Upper lobe of left lung (tissue), 6 donors: ENCODE measurements at regions not wholly inside any gene's neighbourhood (a gene's known extent, or its start where the extent isn't known, plus 50 kb on each side); places are given as distances from the start of the nearest gene placed in this dataset.
A peak's percentile ranks its signal among the peaks of the same experiment; 100 is the strongest.

Experiments used
- ATAC-seq, 2 donors: fragments of 200-7000 bp; cut with Tn5 transposase; one replicate each; pipeline ENCODE4 v1.9.1; 2022; ENCODE audit warnings: mild to moderate bottlenecking in 2 of 2, moderate library complexity in 2 of 2; ENCODE audit not compliant: low FRiP score in 2 of 2
- DNase-seq, 2 donors: peaks; one replicate each; pipeline ENCODE4 v3.0.0-alpha.2; 2019 to 2020
- H3K27ac ChIP-seq, 4 donors: fragments of 200-600 bp; sonication (generic); one replicate each; pipeline ENCODE4 v1.5.1; 2016 to 2019
- H3K27me3 ChIP-seq, 4 donors: fragments of 200-600 bp; sonication (generic); one replicate each; pipeline ENCODE4 v1.5.1; 2017 to 2019
- H3K36me3 ChIP-seq, 4 donors: fragments of 200-600 bp; sonication (generic); one replicate each; pipeline ENCODE4 v1.5.1; 2016 to 2019
- H3K4me1 ChIP-seq, 4 donors: fragments of 200-600 bp; sonication (generic); one replicate each; pipeline ENCODE4 v1.5.1; 2018 to 2019
- H3K4me3 ChIP-seq, 4 donors: fragments of 200-600 bp; sonication (generic); one replicate each; pipeline ENCODE4 v1.5.1; 2017 to 2019; ENCODE audit warnings: mild to moderate bottlenecking in 2 of 4, moderate library complexity in 1 of 4
- H3K9me3 ChIP-seq, 4 donors: fragments of 200-600 bp; sonication (generic); one replicate each; pipeline ENCODE4 v1.5.1; 2018 to 2019
- EP300 ChIP-seq, 4 donors: sonication (generic); formaldehyde crosslinking; IDR thresholded peaks; one replicate each; pipeline ENCODE4 v1.5.1; 2017; ENCODE audit warnings: antibody characterized with exemption in 4 of 4, control low read depth in 2 of 4
- POLR2A ChIP-seq, 4 donors: fragments of 450-650 bp; IDR thresholded peaks; one replicate each; pipeline ENCODE4 v1.5.1; 2016 to 2017; ENCODE audit warnings: antibody characterized with exemption in 4 of 4, mild to moderate bottlenecking in 2 of 4
- POLR2AphosphoS5 ChIP-seq, 2 donors: sonication (generic); formaldehyde crosslinking; IDR thresholded peaks; one replicate each; pipeline ENCODE4 v1.5.1; 2017; ENCODE audit warnings: antibody characterized with exemption in 2 of 2
- WGBS, 2 donors: methylation state at CpG; one replicate each; pipeline ENCODE4 v1.1.5; 2017 to 2018; 5-methylcytosine and 5-hydroxymethylcytosine counted together
- TF ChIP-seq, protein P1 (sequence below), 6 experiments: fragments of 450-650 bp in 4 of 6; fragments of 200-600 bp in 2 of 6; sonication (generic) in 2 of 6; IDR thresholded peaks; one replicate each; pipeline ENCODE4 v1.5.1; 2016 to 2019; ENCODE audit warnings: antibody characterized with exemption in 6 of 6
- donor health status: DM: no; HTN: no; CAD: no; lungs with moderate emphysema.
- donor health status: DM: no; HTN: yes; CAD: no; lungs with severe emphysema.

DNA sequence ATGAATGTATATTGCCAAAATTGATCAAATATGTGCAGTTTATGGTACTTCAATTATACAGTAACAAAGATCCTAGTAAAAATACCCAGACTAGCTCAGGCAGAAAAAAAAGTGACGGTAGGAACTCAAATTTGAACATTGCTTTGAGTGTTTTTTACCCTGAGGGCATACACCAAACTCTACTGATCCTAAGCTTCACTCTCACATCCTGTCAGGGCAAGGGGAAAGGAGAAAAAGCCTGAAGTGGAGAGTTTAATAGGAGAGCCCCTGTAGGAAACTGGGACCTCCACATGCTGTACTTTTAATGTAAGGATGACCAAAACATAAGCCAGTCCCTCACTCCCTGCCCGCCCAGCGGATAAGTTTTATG lies 59.8 kb upstream of the GNG12 start:
- ATAC-seq = no peak
- Histone ChIP-seq H3K4me3 (no peak overlapping the region), H3K27ac (no peak overlapping the region), H3K36me3 (no peaks in the 10 kb centered on the region), H3K9me3 (no peaks in the 10 kb centered on the region), H3K4me1 (peaks cover 0 to 8% (median 2%) of the 10 kb centered on the region in 4 donors), H3K27me3 (no peaks in the 10 kb centered on the region)
- TF ChIP-seq EP300 (IDR thresholded peaks at IDR 0.05) (no peak), POLR2A (IDR thresholded peaks at IDR 0.05) (no peak), POLR2AphosphoS5 (IDR thresholded peaks at IDR 0.05) (no peak)
- TF ChIP-seq, protein P1, sequence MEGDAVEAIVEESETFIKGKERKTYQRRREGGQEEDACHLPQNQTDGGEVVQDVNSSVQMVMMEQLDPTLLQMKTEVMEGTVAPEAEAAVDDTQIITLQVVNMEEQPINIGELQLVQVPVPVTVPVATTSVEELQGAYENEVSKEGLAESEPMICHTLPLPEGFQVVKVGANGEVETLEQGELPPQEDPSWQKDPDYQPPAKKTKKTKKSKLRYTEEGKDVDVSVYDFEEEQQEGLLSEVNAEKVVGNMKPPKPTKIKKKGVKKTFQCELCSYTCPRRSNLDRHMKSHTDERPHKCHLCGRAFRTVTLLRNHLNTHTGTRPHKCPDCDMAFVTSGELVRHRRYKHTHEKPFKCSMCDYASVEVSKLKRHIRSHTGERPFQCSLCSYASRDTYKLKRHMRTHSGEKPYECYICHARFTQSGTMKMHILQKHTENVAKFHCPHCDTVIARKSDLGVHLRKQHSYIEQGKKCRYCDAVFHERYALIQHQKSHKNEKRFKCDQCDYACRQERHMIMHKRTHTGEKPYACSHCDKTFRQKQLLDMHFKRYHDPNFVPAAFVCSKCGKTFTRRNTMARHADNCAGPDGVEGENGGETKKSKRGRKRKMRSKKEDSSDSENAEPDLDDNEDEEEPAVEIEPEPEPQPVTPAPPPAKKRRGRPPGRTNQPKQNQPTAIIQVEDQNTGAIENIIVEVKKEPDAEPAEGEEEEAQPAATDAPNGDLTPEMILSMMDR (IDR thresholded peaks at IDR 0.05) = no peak
- no peak for DNase-seq
- 89 to 90% methylated on average over 3 of the region's 3 CpGs for WGBS, 2 donors

DNA sequence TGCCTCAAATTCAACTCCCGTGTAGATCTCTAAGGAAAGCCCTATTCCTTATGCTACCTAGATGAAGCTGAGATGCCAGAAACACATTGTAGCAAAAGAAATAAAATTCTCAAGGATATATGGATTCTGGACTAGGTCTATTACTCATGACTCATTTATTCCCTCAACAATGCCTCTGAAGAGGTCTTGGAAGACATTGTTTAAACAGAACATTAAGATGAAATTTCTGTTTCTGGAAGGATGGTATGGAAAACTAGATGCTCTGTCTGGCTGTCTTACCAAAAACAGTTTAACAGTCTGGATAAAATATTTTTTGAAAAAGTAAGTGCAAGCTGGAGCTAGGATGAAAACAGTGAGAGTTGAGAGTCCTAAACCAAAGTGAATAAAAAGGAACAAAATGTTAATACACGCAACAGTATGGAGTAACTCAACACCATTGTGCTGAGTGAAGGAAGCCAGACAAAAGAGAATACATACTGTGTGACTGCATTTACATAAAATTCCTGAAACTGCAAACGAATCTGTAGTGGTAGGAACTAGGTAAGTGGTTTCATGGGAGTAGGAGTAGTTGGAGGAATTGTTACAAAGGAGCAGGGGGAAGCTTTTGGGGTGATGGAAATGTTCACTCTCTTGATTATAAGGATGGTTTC lies 59.3 kb upstream of the GNG12 start:
- ATAC-seq = no peak
- peaks cover 0 to 8% (median 2%) of the 10 kb centered on the region in 4 donors for H3K4me1 ChIP-seq
- no peak for DNase-seq
- H3K36me3 ChIP-seq = no peaks in the 10 kb centered on the region
- TF ChIP-seq, protein P1 (IDR thresholded peaks at IDR 0.05) = no peak
- TF ChIP-seq EP300 (IDR thresholded peaks at IDR 0.05) (no peak), POLR2A (IDR thresholded peaks at IDR 0.05) (no peak), POLR2AphosphoS5 (IDR thresholded peaks at IDR 0.05) (no peak)
- no peaks in the 10 kb centered on the region for H3K9me3 ChIP-seq
- H3K4me3 ChIP-seq = no peak overlapping the region
- H3K27me3 ChIP-seq = no peaks in the 10 kb centered on the region
- WGBS, 2 donors = 58 to 59% methylated on average over 3 of the region's 3 CpGs
- H3K27ac ChIP-seq = no peak overlapping the region

DNA sequence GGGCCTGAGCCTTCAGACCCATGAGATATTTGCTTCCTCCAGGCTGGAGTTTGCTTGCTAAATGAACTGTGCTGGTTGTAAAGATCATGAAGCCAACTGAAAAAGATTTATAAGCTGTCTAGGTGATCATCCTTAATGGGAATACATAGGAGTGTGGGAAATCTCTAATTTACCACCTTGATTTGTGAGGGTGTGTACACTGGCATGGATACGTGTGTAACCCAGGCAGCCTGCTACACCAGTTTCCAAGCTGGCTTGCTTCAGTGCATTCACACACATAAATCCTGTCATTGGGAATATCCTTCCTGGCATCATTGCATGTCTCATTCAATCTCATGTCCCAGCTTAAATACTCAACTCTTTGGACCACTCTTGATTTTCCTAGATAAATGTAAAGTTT lies 57.6 kb upstream of the GNG12 start:
- H3K9me3 ChIP-seq = no peaks in the 10 kb centered on the region
- no peaks in the 10 kb centered on the region for H3K36me3 ChIP-seq
- H3K4me3 ChIP-seq = no peak overlapping the region
- ATAC-seq (no peak), DNase-seq (no peak)
- H3K4me1 ChIP-seq = peaks cover 0 to 8% (median 2%) of the 10 kb centered on the region in 4 donors
- no peaks in the 10 kb centered on the region for H3K27me3 ChIP-seq
- TF ChIP-seq EP300 (IDR thresholded peaks at IDR 0.05) (no peak), POLR2A (IDR thresholded peaks at IDR 0.05) (no peak), POLR2AphosphoS5 (IDR thresholded peaks at IDR 0.05) (no peak)
- TF ChIP-seq, protein P1 (IDR thresholded peaks at IDR 0.05) = no peak
- 85 to 97% methylated on average over 1 of the region's 1 CpG for WGBS, 2 donors
- H3K27ac ChIP-seq = no peak overlapping the region

DNA sequence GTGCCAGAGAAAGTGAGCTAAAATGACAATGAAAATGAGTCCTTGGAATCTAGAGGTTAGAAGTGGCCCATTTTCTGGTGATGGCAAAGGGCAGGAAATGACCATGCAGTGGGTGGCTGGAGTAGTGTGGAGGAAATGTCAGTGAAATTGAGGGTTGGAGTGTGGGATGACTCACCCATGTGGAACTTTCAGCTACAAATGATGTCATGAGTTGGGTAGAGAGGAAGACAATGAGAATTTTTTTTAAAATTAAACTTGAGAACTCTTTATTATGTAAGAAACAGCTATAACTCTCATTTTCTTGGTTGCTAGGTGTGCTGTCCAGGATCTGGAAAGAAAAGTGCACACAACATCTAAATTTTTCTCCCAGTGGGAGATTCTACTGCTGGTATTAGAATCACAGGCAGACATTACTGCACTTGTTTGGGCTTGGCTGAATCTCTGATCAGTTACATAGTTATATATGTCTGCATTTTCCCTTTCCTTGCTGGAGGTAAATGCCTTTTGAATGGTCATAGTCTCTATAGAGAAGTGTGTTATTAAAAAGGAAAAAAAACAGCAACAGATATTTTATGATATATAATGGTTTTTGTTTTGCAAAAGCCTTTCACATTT lies 56.8 kb upstream of the GNG12 start:
- Histone ChIP-seq H3K4me3 (no peak overlapping the region), H3K27me3 (no peaks in the 10 kb centered on the region), H3K9me3 (no peaks in the 10 kb centered on the region), H3K36me3 (no peaks in the 10 kb centered on the region), H3K4me1 (peaks cover 0 to 8% (median 2%) of the 10 kb centered on the region in 4 donors), H3K27ac (no peak overlapping the region)
- DNase-seq (peak in 1 of 2 donors; percentile 22), ATAC-seq (peak in 1 of 2 donors; percentile 80)
- TF ChIP-seq POLR2A (IDR thresholded peaks at IDR 0.05) (no peak), EP300 (IDR thresholded peaks at IDR 0.05) (no peak)
- TF ChIP-seq, protein P1 (IDR thresholded peaks at IDR 0.05) = no peak

DNA sequence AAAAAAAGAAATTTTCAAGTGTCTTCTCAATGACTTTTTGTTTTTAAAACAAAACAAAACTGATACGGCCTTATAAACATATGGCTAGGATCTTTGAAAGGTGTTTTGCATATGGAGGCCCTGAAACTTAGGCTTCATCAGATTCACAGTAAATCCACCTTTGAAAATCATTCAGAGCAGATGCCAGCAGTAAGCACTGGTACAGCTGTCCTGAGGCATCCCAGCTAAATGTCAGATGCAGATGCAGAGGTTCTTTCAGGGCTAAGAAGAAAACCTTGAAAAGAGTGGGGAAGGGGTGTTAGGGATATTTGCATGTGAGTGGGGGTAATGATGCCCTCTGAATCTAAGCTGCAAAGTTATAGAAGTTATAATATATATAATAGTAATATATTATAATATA lies 56.2 kb upstream of the GNG12 start:
- Histone ChIP-seq H3K4me3 (no peak overlapping the region), H3K36me3 (no peaks in the 10 kb centered on the region), H3K4me1 (peaks cover 0 to 8% (median 2%) of the 10 kb centered on the region in 4 donors), H3K27me3 (no peaks in the 10 kb centered on the region), H3K27ac (no peak overlapping the region), H3K9me3 (no peaks in the 10 kb centered on the region)
- ATAC-seq = no peak
- TF ChIP-seq POLR2AphosphoS5 (IDR thresholded peaks at IDR 0.05) = no peak
- TF ChIP-seq, protein P1 (IDR thresholded peaks at IDR 0.05) = no peak
- TF ChIP-seq POLR2A (IDR thresholded peaks at IDR 0.05) = no peak
- TF ChIP-seq EP300 (IDR thresholded peaks at IDR 0.05) = no peak
- WGBS, 2 donors = 89% methylated on average over 1 of the region's 1 CpG
- no peak for DNase-seq
